Suprapubic skin (tissue), 4 donors: ENCODE measurements at regions not wholly inside any gene's neighbourhood (a gene's known extent, or its start where the extent isn't known, plus 50 kb on each side); places are given as distances from the start of the nearest gene placed in this dataset.

Source experiments
- CTCF ChIP-seq, 2 donors: fragments of 200-600 bp in 1 of 2; fragments of 450-650 bp in 1 of 2; sonication (generic) in 1 of 2; IDR thresholded peaks; one replicate each; pipeline ENCODE4 v1.5.1; 2016 to 2019; ENCODE audit warnings: antibody characterized with exemption in 2 of 2, mild to moderate bottlenecking in 1 of 2, moderate library complexity in 1 of 2
- EP300 ChIP-seq: sonication (generic); formaldehyde crosslinking; IDR thresholded peaks from one replicate; pipeline ENCODE4 v1.6.1; 2017; ENCODE audit warnings: antibody characterized with exemption
- POLR2A ChIP-seq, 2 donors: fragments of 450-650 bp; IDR thresholded peaks; one replicate each; pipeline ENCODE4 v1.6.1; 2017; ENCODE audit warnings: antibody characterized with exemption in 2 of 2, mild to moderate bottlenecking in 2 of 2, moderate library complexity in 2 of 2
- POLR2AphosphoS5 ChIP-seq, 3 donors: sonication (generic); formaldehyde crosslinking; IDR thresholded peaks; one replicate each; pipeline ENCODE4 v1.6.1; 2017; ENCODE audit warnings: antibody characterized with exemption in 3 of 3

GRCh38 chr11:70916351-70916750 is 336.0 kb downstream of the SHANK2 start:
- no peak for TF ChIP-seq EP300
- no peak for TF ChIP-seq POLR2A (IDR thresholded peaks at IDR 0.05)
- no peak for TF ChIP-seq CTCF (IDR thresholded peaks at IDR 0.05)
- TF ChIP-seq POLR2AphosphoS5 (IDR thresholded peaks at IDR 0.05) = no peak
